ENCODE measurements at regions not wholly inside any gene's neighbourhood (a gene's known extent, or its start where the extent isn't known, plus 50 kb on each side); places are given as distances from the start of the nearest gene placed in this dataset.

- H3K4me3 ChIP-seq (ENCODE audit: low read depth in 1 of 2, low read length in 2 of 2) = peak overlapping the region in 1 of 2 donors; percentile 42
- no peaks in the 10 kb centered on the region for H3K36me3 ChIP-seq (ENCODE audit: control insufficient read depth in 1 of 2, insufficient read depth in 2 of 2, low read length in 2 of 2)
- no peaks in the 10 kb centered on the region for H3K9me3 ChIP-seq (ENCODE audit: control insufficient read depth in 1 of 2, low read length in 2 of 2)
- no peaks in the 10 kb centered on the region for H3K27me3 ChIP-seq (ENCODE audit: control insufficient read depth in 1 of 2, insufficient read depth in 2 of 2, low read length in 2 of 2)
- no peak overlapping the region for H3K27ac ChIP-seq (ENCODE audit: low read depth, low read length)
- peaks cover 32 to 38% of the 10 kb centered on the region in 2 donors for H3K4me1 ChIP-seq (ENCODE audit: control insufficient read depth in 1 of 2, insufficient read depth in 2 of 2, low read length in 2 of 2)
- H3K9ac ChIP-seq (ENCODE audit: low read depth in 1 of 2, low read length in 2 of 2) = peak overlapping the region in 1 of 2 donors; percentile 11
Measured at GRCh38 chr20:53872561-53873229, 197.7 kb downstream of the BCAS1 start.

GRCh38 chr20:53872081-53872541 lies 198.3 kb downstream of the BCAS1 start:
- no peak overlapping the region for H3K9ac ChIP-seq (ENCODE audit: low read depth in 1 of 2, low read length in 2 of 2)

GRCh38 chr20:53871541-53871940 lies 198.9 kb downstream of the BCAS1 start:
- no peak overlapping the region for H3K4me3 ChIP-seq (ENCODE audit: low read depth in 1 of 2, low read length in 2 of 2)
- peaks cover 40 to 50% of the 10 kb centered on the region in 2 donors for H3K4me1 ChIP-seq (ENCODE audit: control insufficient read depth in 1 of 2, insufficient read depth in 2 of 2, low read length in 2 of 2)
- H3K9ac ChIP-seq (ENCODE audit: low read depth in 1 of 2, low read length in 2 of 2) = no peak overlapping the region
- no peak overlapping the region for H3K27ac ChIP-seq (ENCODE audit: low read depth, low read length)
- no peaks in the 10 kb centered on the region for H3K36me3 ChIP-seq (ENCODE audit: control insufficient read depth in 1 of 2, insufficient read depth in 2 of 2, low read length in 2 of 2)
- H3K27me3 ChIP-seq (ENCODE audit: control insufficient read depth in 1 of 2, insufficient read depth in 2 of 2, low read length in 2 of 2) = no peaks in the 10 kb centered on the region
- no peaks in the 10 kb centered on the region for H3K9me3 ChIP-seq (ENCODE audit: control insufficient read depth in 1 of 2, low read length in 2 of 2)

More at GRCh38 chr20:53872081-53872541, 198.3 kb downstream of the BCAS1 start:
- H3K36me3 ChIP-seq (ENCODE audit: control insufficient read depth in 1 of 2, insufficient read depth in 2 of 2, low read length in 2 of 2) = no peaks in the 10 kb centered on the region
- H3K4me3 ChIP-seq (ENCODE audit: low read depth in 1 of 2, low read length in 2 of 2) = no peak overlapping the region
- H3K9me3 ChIP-seq (ENCODE audit: control insufficient read depth in 1 of 2, low read length in 2 of 2) = no peaks in the 10 kb centered on the region
- H3K27me3 ChIP-seq (ENCODE audit: control insufficient read depth in 1 of 2, insufficient read depth in 2 of 2, low read length in 2 of 2) = no peaks in the 10 kb centered on the region
- H3K4me1 ChIP-seq (ENCODE audit: control insufficient read depth in 1 of 2, insufficient read depth in 2 of 2, low read length in 2 of 2) = peaks cover 36 to 44% of the 10 kb centered on the region in 2 donors
- H3K27ac ChIP-seq (ENCODE audit: low read depth, low read length) = no peak overlapping the region

GRCh38 chr20:53870426-53871315 lies 199.7 kb downstream of the BCAS1 start:
- Histone ChIP-seq H3K27me3 (ENCODE audit: control insufficient read depth in 1 of 2, insufficient read depth in 2 of 2, low read length in 2 of 2) (no peaks in the 10 kb centered on the region), H3K36me3 (ENCODE audit: control insufficient read depth in 1 of 2, insufficient read depth in 2 of 2, low read length in 2 of 2) (no peaks in the 10 kb centered on the region), H3K27ac (ENCODE audit: low read depth, low read length) (peak overlapping the region; percentile 46), H3K9ac (ENCODE audit: low read depth in 1 of 2, low read length in 2 of 2) (no peak overlapping the region), H3K9me3 (ENCODE audit: control insufficient read depth in 1 of 2, low read length in 2 of 2) (no peaks in the 10 kb centered on the region), H3K4me1 (ENCODE audit: control insufficient read depth in 1 of 2, insufficient read depth in 2 of 2, low read length in 2 of 2) (peaks cover 49 to 57% of the 10 kb centered on the region in 2 donors), H3K4me3 (ENCODE audit: low read depth in 1 of 2, low read length in 2 of 2) (peak overlapping the region in 1 of 2 donors; percentile 31)

GRCh38 chr20:53869466-53870258 lies 200.7 kb downstream of the BCAS1 start:
- Histone ChIP-seq H3K9me3 (ENCODE audit: control insufficient read depth in 1 of 2, low read length in 2 of 2) (no peaks in the 10 kb centered on the region), H3K36me3 (ENCODE audit: control insufficient read depth in 1 of 2, insufficient read depth in 2 of 2, low read length in 2 of 2) (no peaks in the 10 kb centered on the region), H3K9ac (ENCODE audit: low read depth in 1 of 2, low read length in 2 of 2) (peak overlapping the region; percentile 29 to 48), H3K4me3 (ENCODE audit: low read depth in 1 of 2, low read length in 2 of 2) (peak overlapping the region in 1 of 2 donors; percentile 34), H3K27me3 (ENCODE audit: control insufficient read depth in 1 of 2, insufficient read depth in 2 of 2, low read length in 2 of 2) (no peaks in the 10 kb centered on the region), H3K27ac (ENCODE audit: low read depth, low read length) (peak overlapping the region; percentile 28), H3K4me1 (ENCODE audit: control insufficient read depth in 1 of 2, insufficient read depth in 2 of 2, low read length in 2 of 2) (peaks cover 59 to 62% of the 10 kb centered on the region in 2 donors)

- peaks cover 53 to 58% of the 10 kb centered on the region in 2 donors for H3K4me1 ChIP-seq (ENCODE audit: control insufficient read depth in 1 of 2, insufficient read depth in 2 of 2, low read length in 2 of 2)
- peak overlapping the region; percentile 48 for H3K27ac ChIP-seq (ENCODE audit: low read depth, low read length)
- H3K27me3 ChIP-seq (ENCODE audit: control insufficient read depth in 1 of 2, insufficient read depth in 2 of 2, low read length in 2 of 2) = no peaks in the 10 kb centered on the region
- H3K9ac ChIP-seq (ENCODE audit: low read depth in 1 of 2, low read length in 2 of 2) = peak overlapping the region in 1 of 2 donors; percentile 30
- peak overlapping the region in 1 of 2 donors; percentile 17 for H3K4me3 ChIP-seq (ENCODE audit: low read depth in 1 of 2, low read length in 2 of 2)
- no peaks in the 10 kb centered on the region for H3K36me3 ChIP-seq (ENCODE audit: control insufficient read depth in 1 of 2, insufficient read depth in 2 of 2, low read length in 2 of 2)
- H3K9me3 ChIP-seq (ENCODE audit: control insufficient read depth in 1 of 2, low read length in 2 of 2) = no peaks in the 10 kb centered on the region
Measured at GRCh38 chr20:53867741-53868351, 202.5 kb downstream of the BCAS1 start.

- Histone ChIP-seq H3K27ac (ENCODE audit: low read depth, low read length) (peak overlapping the region; percentile 58), H3K36me3 (ENCODE audit: control insufficient read depth in 1 of 2, insufficient read depth in 2 of 2, low read length in 2 of 2) (no peaks in the 10 kb centered on the region), H3K9ac (ENCODE audit: low read depth in 1 of 2, low read length in 2 of 2) (peak overlapping the region; percentile 20 to 30), H3K9me3 (ENCODE audit: control insufficient read depth in 1 of 2, low read length in 2 of 2) (no peaks in the 10 kb centered on the region), H3K4me1 (ENCODE audit: control insufficient read depth in 1 of 2, insufficient read depth in 2 of 2, low read length in 2 of 2) (peaks cover 49 to 51% of the 10 kb centered on the region in 2 donors), H3K27me3 (ENCODE audit: control insufficient read depth in 1 of 2, insufficient read depth in 2 of 2, low read length in 2 of 2) (no peaks in the 10 kb centered on the region), H3K4me3 (ENCODE audit: low read depth in 1 of 2, low read length in 2 of 2) (peak overlapping the region; percentile 17 to 18)
Measured at GRCh38 chr20:53866794-53867740, 203.3 kb downstream of the BCAS1 start.

- Histone ChIP-seq H3K4me3 (ENCODE audit: low read depth in 1 of 2, low read length in 2 of 2) (peak overlapping the region; percentile 36 to 50), H3K27ac (ENCODE audit: low read depth, low read length) (peak overlapping the region; percentile 64), H3K36me3 (ENCODE audit: control insufficient read depth in 1 of 2, insufficient read depth in 2 of 2, low read length in 2 of 2) (no peaks in the 10 kb centered on the region), H3K9ac (ENCODE audit: low read depth in 1 of 2, low read length in 2 of 2) (peak overlapping the region; percentile 16 to 20), H3K27me3 (ENCODE audit: control insufficient read depth in 1 of 2, insufficient read depth in 2 of 2, low read length in 2 of 2) (no peaks in the 10 kb centered on the region), H3K9me3 (ENCODE audit: control insufficient read depth in 1 of 2, low read length in 2 of 2) (no peaks in the 10 kb centered on the region), H3K4me1 (ENCODE audit: control insufficient read depth in 1 of 2, insufficient read depth in 2 of 2, low read length in 2 of 2) (peaks cover 43 to 48% of the 10 kb centered on the region in 2 donors)
Measured at GRCh38 chr20:53865901-53866793, 204.2 kb downstream of the BCAS1 start.

Measured in duodenal mucosa (tissue), 2 donors.